GM12892 (cell line): ENCODE measurements at regions not wholly inside any gene's neighbourhood (a gene's known extent, or its start where the extent isn't known, plus 50 kb on each side); places are given as distances from the start of the nearest gene placed in this dataset.

Source experiments
- DNase-seq: peaks from one replicate; pipeline ENCODE4 v3.0.0; 2011; ENCODE audit not compliant: insufficient read length
- FAIRE-seq: peaks from 2 replicates; lab custom pipeline; 2011; peaks lifted over from hg19 to GRCh38; lab: Jason Lieb, UNC
- POLR2A ChIP-seq: IDR thresholded peaks from 2 replicates; pipeline ENCODE4 v1.6.1; 2011; ENCODE audit warnings: low read depth, low read length, control low read depth
- POLR2AphosphoS5 ChIP-seq: IDR thresholded peaks from 2 replicates; pipeline ENCODE4 v1.6.1; 2011; ENCODE audit warnings: low read depth, low read length, control low read depth
- TAF1 ChIP-seq: IDR thresholded peaks from 2 replicates; pipeline ENCODE4 v1.6.1; 2011; ENCODE audit warnings: low read depth, mild to moderate bottlenecking, control low read depth, low read length, borderline replicate concordance

DNA sequence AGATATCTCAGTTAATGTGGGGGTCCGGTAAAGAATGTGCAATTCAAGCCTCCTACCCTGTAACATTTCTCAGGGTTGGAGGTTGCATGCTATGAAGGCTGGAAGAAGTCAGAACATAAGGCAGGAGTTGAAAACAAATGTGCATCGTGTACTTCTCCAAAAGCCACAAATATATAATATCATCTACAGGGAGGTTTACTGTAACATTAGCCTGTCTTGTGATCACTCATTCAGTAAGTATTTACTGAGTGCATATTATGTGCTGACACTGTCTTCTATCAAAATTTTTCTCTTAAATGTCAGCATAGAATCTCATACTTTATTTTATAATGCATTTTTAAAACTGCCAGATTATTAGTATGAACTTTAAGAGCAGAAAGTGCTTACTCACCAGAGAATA lies 105.6 kb upstream of the ZNF366 start:
- DNase-seq = no peak
- no peak for TF ChIP-seq TAF1
- no peak for TF ChIP-seq POLR2A
- TF ChIP-seq POLR2AphosphoS5 = no peak
- FAIRE-seq = no peak

- DNase-seq (peak; percentile 26), FAIRE-seq (peak; percentile 38)
Observed at GRCh38 chr5:72611118-72611730, 104.0 kb upstream of the ZNF366 start.

DNA sequence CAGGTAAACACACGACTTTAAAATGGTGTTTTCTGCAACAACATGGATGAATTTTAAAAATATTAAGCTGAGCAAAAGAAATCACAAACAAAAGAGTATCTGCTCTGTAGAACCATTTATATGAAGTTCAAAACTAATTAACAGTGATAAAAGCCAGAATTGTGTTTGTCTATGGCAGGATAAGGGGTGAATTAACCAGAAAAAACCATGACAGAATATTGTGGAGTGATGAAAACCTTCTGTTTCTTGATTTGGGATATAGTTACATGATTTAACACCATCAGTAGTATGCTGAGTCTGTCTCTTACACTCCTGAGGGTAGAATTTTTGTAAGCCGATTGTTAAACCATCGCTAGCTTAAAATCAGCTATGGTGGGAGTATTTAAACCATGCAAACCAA lies 101.7 kb upstream of the ZNF366 start:
- DNase-seq (no peak), FAIRE-seq (no peak)
- TF ChIP-seq POLR2AphosphoS5 (no peak), TAF1 (no peak), POLR2A (no peak)

More at GRCh38 chr5:72611118-72611730, 104.0 kb upstream of the ZNF366 start:
- no peak for TF ChIP-seq POLR2A
- no peak for TF ChIP-seq TAF1
- no peak for TF ChIP-seq POLR2AphosphoS5

- DNase-seq (no peak), FAIRE-seq (no peak)
- TF ChIP-seq TAF1 = no peak
- TF ChIP-seq POLR2AphosphoS5 = no peak
- no peak for TF ChIP-seq POLR2A
Observed at GRCh38 chr5:72608297-72608696, 101.1 kb upstream of the ZNF366 start.

- DNase-seq (no peak), FAIRE-seq (no peak)
- TF ChIP-seq TAF1 (no peak), POLR2A (no peak), POLR2AphosphoS5 (no peak)
Observed at GRCh38 chr5:72607381-72607780, 100.2 kb upstream of the ZNF366 start.

- DNase-seq = no peak
Observed at GRCh38 chr5:72606525-72606924, 99.3 kb upstream of the ZNF366 start.

DNA sequence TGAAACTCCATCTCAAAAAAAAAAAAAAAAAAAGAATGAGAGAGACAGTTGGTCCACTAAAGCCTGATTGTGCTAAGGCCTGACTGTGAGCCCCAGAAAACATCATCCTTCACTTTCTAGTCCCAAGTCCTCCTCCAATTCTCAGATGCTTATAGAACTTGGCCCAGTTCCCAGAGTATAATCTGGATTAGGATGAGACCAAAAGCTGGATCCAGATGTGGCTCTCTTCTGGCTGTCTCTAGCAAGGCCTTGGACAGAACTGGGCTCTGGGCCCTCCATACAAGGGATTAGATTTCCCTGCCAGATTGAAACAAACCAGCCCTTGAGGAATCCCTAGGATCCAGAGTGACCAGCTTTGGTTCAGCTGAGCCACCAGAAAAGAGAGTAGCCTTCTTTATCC lies 98.4 kb upstream of the ZNF366 start:
- DNase-seq (no peak), FAIRE-seq (no peak)
- no peak for TF ChIP-seq TAF1
- TF ChIP-seq POLR2AphosphoS5 = no peak
- no peak for TF ChIP-seq POLR2A

More at GRCh38 chr5:72606525-72606924, 99.3 kb upstream of the ZNF366 start:
- FAIRE-seq = no peak
- TF ChIP-seq TAF1 = no peak
- no peak for TF ChIP-seq POLR2A
- no peak for TF ChIP-seq POLR2AphosphoS5

DNA sequence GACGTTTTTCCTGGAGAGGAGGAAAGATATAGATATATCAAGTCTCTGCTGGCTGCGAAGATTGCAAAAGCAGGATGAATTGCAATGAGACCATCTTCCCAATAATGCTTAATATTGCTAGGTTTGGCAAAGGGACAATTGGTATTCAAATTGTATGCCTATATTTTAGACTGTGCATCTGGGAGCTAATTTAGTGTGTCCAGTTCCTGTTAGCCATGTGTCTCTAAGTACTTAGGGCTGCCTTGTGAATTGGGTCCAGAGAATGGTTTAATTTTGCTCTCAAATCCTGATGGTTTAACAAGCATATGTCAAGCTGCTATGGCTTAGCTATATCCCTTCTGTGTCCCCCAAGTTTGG lies 97.6 kb upstream of the ZNF366 start:
- FAIRE-seq = no peak
- TF ChIP-seq TAF1 (no peak), POLR2A (no peak), POLR2AphosphoS5 (no peak)
- DNase-seq = no peak

DNA sequence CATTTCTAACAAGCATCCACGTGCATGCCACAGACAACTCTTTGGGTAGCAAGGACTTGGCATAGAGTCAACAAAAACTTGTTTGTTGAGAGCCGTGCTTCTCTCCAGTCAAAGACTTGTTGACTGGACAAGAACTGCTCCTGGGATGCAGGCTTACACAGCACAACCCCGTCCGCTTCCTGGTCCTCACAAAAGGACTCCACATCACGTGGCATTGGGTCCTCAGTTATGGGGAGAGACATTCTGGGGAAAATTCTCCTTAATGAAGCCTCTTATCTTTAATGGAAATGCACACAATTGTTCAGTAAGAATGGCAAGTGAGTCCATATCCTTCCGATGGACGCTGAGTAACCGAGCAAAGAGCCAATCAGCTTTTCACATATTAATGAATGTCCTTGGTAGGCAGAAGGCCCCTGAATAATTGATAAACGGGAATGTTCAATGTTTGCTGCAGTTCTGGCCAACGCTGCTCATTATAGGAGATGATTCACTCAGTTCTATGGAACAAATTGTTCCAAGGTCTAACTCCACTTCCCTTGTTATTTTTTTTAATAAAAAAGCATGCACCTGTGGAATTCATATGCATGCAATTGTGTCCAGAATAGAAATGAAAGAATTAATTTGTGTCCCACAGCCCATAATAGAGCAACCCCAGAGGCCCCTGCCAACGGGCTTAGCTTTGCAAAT lies 97.0 kb upstream of the ZNF366 start:
- DNase-seq (no peak), FAIRE-seq (no peak)
- TF ChIP-seq TAF1 (no peak), POLR2A (no peak), POLR2AphosphoS5 (no peak)

GRCh38 chr5:72602696-72603685 lies 95.8 kb upstream of the ZNF366 start:
- DNase-seq (no peak), FAIRE-seq (no peak)
- no peak for TF ChIP-seq TAF1
- TF ChIP-seq POLR2AphosphoS5 = no peak
- no peak for TF ChIP-seq POLR2A

- TF ChIP-seq TAF1 (no peak), POLR2AphosphoS5 (no peak), POLR2A (no peak)
- DNase-seq (no peak), FAIRE-seq (no peak)
Observed at GRCh38 chr5:72601861-72602260, 94.7 kb upstream of the ZNF366 start.
